ENCODE measurements at regions not wholly inside any gene's neighbourhood (a gene's known extent, or its start where the extent isn't known, plus 50 kb on each side); places are given as distances from the start of the nearest gene placed in this dataset.

GRCh38 chr6:142666599-142667185 is 278.3 kb downstream of the HIVEP2 start:
- 89% methylated on average over 4 of the region's 4 CpGs for WGBS
- H3K27ac ChIP-seq (ENCODE audit: low read depth, low read length): no peak overlapping the region
- H3K4me1 ChIP-seq (ENCODE audit: insufficient read depth, low read length): no peaks in the 10 kb centered on the region
- 0 out of 2 replicates have a peak, but pooled peaks cover 3% of the 10 kb centered on the region for H3K36me3 ChIP-seq (ENCODE audit: insufficient read depth, low read length)
- H3K9ac ChIP-seq (ENCODE audit: low read depth, low read length): no peak overlapping the region
- H3K9me3 ChIP-seq (ENCODE audit: insufficient read depth, low read depth, low read length): peaks cover 24% of the 10 kb centered on the region
- no peaks in the 10 kb centered on the region for H3K27me3 ChIP-seq (ENCODE audit: insufficient read depth, low read length)
- no peak overlapping the region for H3K4me3 ChIP-seq (ENCODE audit: low read length)

- Histone ChIP-seq H3K27ac (ENCODE audit: low read depth, low read length) (no peak overlapping the region), H3K4me3 (ENCODE audit: low read length) (no peak overlapping the region), H3K9ac (ENCODE audit: low read depth, low read length) (no peak overlapping the region), H3K4me1 (ENCODE audit: insufficient read depth, low read length) (no peaks in the 10 kb centered on the region; the same call in 1 of the 2 replicates), H3K27me3 (ENCODE audit: insufficient read depth, low read length) (no peaks in the 10 kb centered on the region), H3K36me3 (ENCODE audit: insufficient read depth, low read length) (no peaks in the 10 kb centered on the region), H3K9me3 (ENCODE audit: insufficient read depth, low read depth, low read length) (no peaks in the 10 kb centered on the region)
- 96% methylated on average over 4 of the region's 4 CpGs for WGBS
These were observed 275.3 kb downstream of the HIVEP2 start for GRCh38 chr6:142669471-142670351.

GRCh38 chr6:142671791-142672190 is 273.2 kb downstream of the HIVEP2 start:
- Histone ChIP-seq H3K36me3 (ENCODE audit: insufficient read depth, low read length) (no peaks in the 10 kb centered on the region), H3K9ac (ENCODE audit: low read depth, low read length) (no peak overlapping the region), H3K27ac (ENCODE audit: low read depth, low read length) (no peak overlapping the region), H3K27me3 (ENCODE audit: insufficient read depth, low read length) (no peaks in the 10 kb centered on the region), H3K4me1 (ENCODE audit: insufficient read depth, low read length) (no peaks in the 10 kb centered on the region; the same call in 1 of the 2 replicates), H3K4me3 (ENCODE audit: low read length) (no peak overlapping the region), H3K9me3 (ENCODE audit: insufficient read depth, low read depth, low read length) (no peaks in the 10 kb centered on the region)
- WGBS: 85% methylated on average over 1 of the region's 1 CpG

GRCh38 chr6:142675517-142675916 is 269.5 kb downstream of the HIVEP2 start:
- H3K4me1 ChIP-seq (ENCODE audit: insufficient read depth, low read length): no peaks in the 10 kb centered on the region; the same call in 1 of the 2 replicates
- no peak overlapping the region for H3K9ac ChIP-seq (ENCODE audit: low read depth, low read length)
- H3K27ac ChIP-seq (ENCODE audit: low read depth, low read length): no peak overlapping the region
- WGBS: 94% methylated on average over 5 of the region's 5 CpGs
- H3K27me3 ChIP-seq (ENCODE audit: insufficient read depth, low read length): no peaks in the 10 kb centered on the region
- no peak overlapping the region for H3K4me3 ChIP-seq (ENCODE audit: low read length)
- no peaks in the 10 kb centered on the region for H3K9me3 ChIP-seq (ENCODE audit: insufficient read depth, low read depth, low read length)
- no peaks in the 10 kb centered on the region for H3K36me3 ChIP-seq (ENCODE audit: insufficient read depth, low read length)

- Histone ChIP-seq H3K27me3 (ENCODE audit: insufficient read depth, low read length) (no peaks in the 10 kb centered on the region), H3K4me3 (ENCODE audit: low read length) (no peak overlapping the region), H3K9ac (ENCODE audit: low read depth, low read length) (no peak overlapping the region), H3K4me1 (ENCODE audit: insufficient read depth, low read length) (no peaks in the 10 kb centered on the region; the same call in 1 of the 2 replicates), H3K36me3 (ENCODE audit: insufficient read depth, low read length) (no peaks in the 10 kb centered on the region), H3K27ac (ENCODE audit: low read depth, low read length) (no peak overlapping the region), H3K9me3 (ENCODE audit: insufficient read depth, low read depth, low read length) (no peaks in the 10 kb centered on the region)
- 97% methylated on average over 5 of the region's 5 CpGs for WGBS
These were observed 268.9 kb downstream of the HIVEP2 start for GRCh38 chr6:142676027-142676443.

- H3K36me3 ChIP-seq (ENCODE audit: insufficient read depth, low read length): no peaks in the 10 kb centered on the region
- H3K27me3 ChIP-seq (ENCODE audit: insufficient read depth, low read length): no peaks in the 10 kb centered on the region
- H3K9me3 ChIP-seq (ENCODE audit: insufficient read depth, low read depth, low read length): no peaks in the 10 kb centered on the region
- H3K27ac ChIP-seq (ENCODE audit: low read depth, low read length): no peak overlapping the region
- H3K9ac ChIP-seq (ENCODE audit: low read depth, low read length): no peak overlapping the region
- H3K4me1 ChIP-seq (ENCODE audit: insufficient read depth, low read length): no peaks in the 10 kb centered on the region; the same call in 1 of the 2 replicates
- WGBS: 88% methylated on average over 5 of the region's 5 CpGs
- no peak overlapping the region for H3K4me3 ChIP-seq (ENCODE audit: low read length)
These were observed 268.3 kb downstream of the HIVEP2 start for GRCh38 chr6:142676647-142677192.

- no peaks in the 10 kb centered on the region for H3K4me1 ChIP-seq (ENCODE audit: insufficient read depth, low read length)
- H3K9ac ChIP-seq (ENCODE audit: low read depth, low read length): no peak overlapping the region
- H3K4me3 ChIP-seq (ENCODE audit: low read length): no peak overlapping the region
- H3K36me3 ChIP-seq (ENCODE audit: insufficient read depth, low read length): no peaks in the 10 kb centered on the region
- 93% methylated on average over 3 of the region's 4 CpGs for WGBS
- no peak overlapping the region for H3K27ac ChIP-seq (ENCODE audit: low read depth, low read length)
- H3K9me3 ChIP-seq (ENCODE audit: insufficient read depth, low read depth, low read length): no peaks in the 10 kb centered on the region
- no peaks in the 10 kb centered on the region for H3K27me3 ChIP-seq (ENCODE audit: insufficient read depth, low read length)
These were observed 264.9 kb downstream of the HIVEP2 start for GRCh38 chr6:142679907-142680700.

- Histone ChIP-seq H3K27ac (ENCODE audit: low read depth, low read length) (no peak overlapping the region), H3K9ac (ENCODE audit: low read depth, low read length) (no peak overlapping the region), H3K9me3 (ENCODE audit: insufficient read depth, low read depth, low read length) (no peaks in the 10 kb centered on the region), H3K4me3 (ENCODE audit: low read length) (no peak overlapping the region), H3K4me1 (ENCODE audit: insufficient read depth, low read length) (no peaks in the 10 kb centered on the region), H3K27me3 (ENCODE audit: insufficient read depth, low read length) (no peaks in the 10 kb centered on the region), H3K36me3 (ENCODE audit: insufficient read depth, low read length) (no peaks in the 10 kb centered on the region)
- WGBS: 96% methylated on average over 5 of the region's 5 CpGs
These were observed 263.9 kb downstream of the HIVEP2 start for GRCh38 chr6:142681099-142681498.

- Histone ChIP-seq H3K36me3 (ENCODE audit: insufficient read depth, low read length) (no peaks in the 10 kb centered on the region), H3K27ac (ENCODE audit: low read depth, low read length) (no peak overlapping the region), H3K9me3 (ENCODE audit: insufficient read depth, low read depth, low read length) (no peaks in the 10 kb centered on the region), H3K9ac (ENCODE audit: low read depth, low read length) (no peak overlapping the region), H3K27me3 (ENCODE audit: insufficient read depth, low read length) (no peaks in the 10 kb centered on the region), H3K4me3 (ENCODE audit: low read length) (no peak overlapping the region), H3K4me1 (ENCODE audit: insufficient read depth, low read length) (no peaks in the 10 kb centered on the region)
- 70% methylated on average over 2 of the region's 2 CpGs for WGBS
These were observed 262.0 kb downstream of the HIVEP2 start for GRCh38 chr6:142682985-142683384.

GRCh38 chr6:142683714-142684141 is 261.2 kb downstream of the HIVEP2 start:
- Histone ChIP-seq H3K9ac (ENCODE audit: low read depth, low read length) (no peak overlapping the region), H3K36me3 (ENCODE audit: insufficient read depth, low read length) (no peaks in the 10 kb centered on the region), H3K27ac (ENCODE audit: low read depth, low read length) (no peak overlapping the region), H3K4me3 (ENCODE audit: low read length) (no peak overlapping the region), H3K9me3 (ENCODE audit: insufficient read depth, low read depth, low read length) (no peaks in the 10 kb centered on the region), H3K27me3 (ENCODE audit: insufficient read depth, low read length) (no peaks in the 10 kb centered on the region), H3K4me1 (ENCODE audit: insufficient read depth, low read length) (no peaks in the 10 kb centered on the region)
- 92% methylated on average over 6 of the region's 6 CpGs for WGBS
